GM23338 (cell line): ENCODE measurements at regions not wholly inside any gene's neighbourhood (a gene's known extent, or its start where the extent isn't known, plus 50 kb on each side); places are given as distances from the start of the nearest gene placed in this dataset.

Experiments
- ATAC-seq: fragments of 200-7000 bp; cut with Tn5 transposase; 3 replicates; pipeline ENCODE4 v1.9.1; 2020
- DNase-seq: peaks from one replicate; pipeline ENCODE4 v3.0.0-alpha.2; 2015; ENCODE audit warnings: low spot score
- H2AFZ ChIP-seq: fragments of 200-600 bp; sonication (generic); 2 replicates; pipeline ENCODE4 v1.8.0; 2016; ENCODE audit warnings: antibody characterized with exemption, mild to moderate bottlenecking, moderate library complexity
- H3F3A ChIP-seq: fragments of 200-600 bp; sonication (generic); replicated peaks from 2 replicates; pipeline ENCODE4 v1.8.0; 2017; ENCODE audit warnings: antibody characterized with exemption, mixed run types, low read depth
- H3K27ac ChIP-seq: fragments of 200-600 bp; sonication (generic); 2 replicates; pipeline ENCODE4 v1.6.1; 2016; ENCODE audit warnings: low read depth
- H3K27me3 ChIP-seq: fragments of 200-600 bp; sonication (generic); 2 replicates; pipeline ENCODE4 v1.8.0; 2016; ENCODE audit warnings: mild to moderate bottlenecking, mixed run types, moderate library complexity; ENCODE audit not compliant: insufficient read depth
- H3K36me3 ChIP-seq: fragments of 200-600 bp; sonication (generic); 2 replicates; pipeline ENCODE4 v1.8.0; 2016; ENCODE audit warnings: mild to moderate bottlenecking; ENCODE audit not compliant: insufficient read depth
- H3K4me1 ChIP-seq: fragments of 200-600 bp; sonication (generic); 2 replicates; pipeline ENCODE4 v1.8.0; 2016; ENCODE audit warnings: mild to moderate bottlenecking, moderate library complexity; ENCODE audit not compliant: insufficient read depth
- H3K4me2 ChIP-seq: fragments of 200-600 bp; sonication (generic); 2 replicates; pipeline ENCODE4 v1.7.1; 2017; ENCODE audit warnings: mixed run types
- H3K4me3 ChIP-seq: fragments of 200-600 bp; sonication (generic); 2 replicates; pipeline ENCODE4 v1.6.1; 2016; ENCODE audit warnings: mixed run types
- H3K79me2 ChIP-seq: fragments of 200-600 bp; sonication (generic); replicated peaks from 2 replicates; pipeline ENCODE4 v1.8.0; 2017; ENCODE audit warnings: mild to moderate bottlenecking; ENCODE audit not compliant: insufficient read depth
- H3K9me2 ChIP-seq: fragments of 200-600 bp; sonication (generic); 2 replicates; pipeline ENCODE4 v1.8.0; 2017; ENCODE audit not compliant: insufficient read depth
- H4K20me1 ChIP-seq: fragments of 200-600 bp; sonication (generic); replicated peaks from 2 replicates; pipeline ENCODE4 v1.8.0; 2017; ENCODE audit warnings: mild to moderate bottlenecking; ENCODE audit not compliant: insufficient read depth
- H3K27ac Mint-ChIP-seq: 2 replicates; pipeline ENCODE4 v1.8.0; 2020; ENCODE audit warnings: inconsistent platforms, mild to moderate bottlenecking, moderate library complexity, mixed read lengths
- H3K27me3 Mint-ChIP-seq: 3 replicates; pipeline ENCODE4 v1.8.0; 2022; ENCODE audit warnings: low read depth, mild to moderate bottlenecking, moderate library complexity, mixed read lengths, inconsistent platforms; ENCODE audit not compliant: insufficient read depth, poor library complexity
- H3K36me3 Mint-ChIP-seq: 3 replicates; pipeline ENCODE4 v1.8.0; 2021; ENCODE audit warnings: low read depth, mild to moderate bottlenecking, inconsistent platforms, moderate library complexity, mixed read lengths
- H3K4me1 Mint-ChIP-seq: 3 replicates; pipeline ENCODE4 v1.8.0; 2020; ENCODE audit warnings: mild to moderate bottlenecking, inconsistent platforms, mixed read lengths
- H3K4me3 Mint-ChIP-seq: 3 replicates; pipeline ENCODE4 v1.8.0; 2021; ENCODE audit warnings: moderate library complexity, mild to moderate bottlenecking, inconsistent platforms, mixed read lengths
- H3K9me3 Mint-ChIP-seq: 3 replicates; pipeline ENCODE4 v1.8.0; 2020; ENCODE audit warnings: moderate library complexity, mild to moderate bottlenecking, inconsistent platforms, mixed read lengths
- CREB1 ChIP-seq: fragments of 250-450 bp; sonication (Bioruptor Pico); IDR thresholded peaks from 2 replicates; pipeline ENCODE4 v1.5.0; 2020; ENCODE audit warnings: low read depth, mild to moderate bottlenecking, moderate library complexity
- CTCF ChIP-seq, 2 experiments: fragments of 200-600 bp in 1 of 2; sonication (generic) in 1 of 2; conservative IDR thresholded peaks; 2 replicates each; pipeline versions ENCODE4 v1.5.1 to v1.6.1; 2016 to 2017; ENCODE audit warnings: antibody characterized with exemption in 2 of 2, low read depth in 2 of 2, mild to moderate bottlenecking in 2 of 2, moderate library complexity in 1 of 2
- ETS1 ChIP-seq: IDR thresholded peaks from 2 replicates; pipeline ENCODE4 v1.6.1; 2016; ENCODE audit warnings: antibody characterized with exemption
- EZH2 ChIP-seq: fragments of 200-600 bp; sonication (generic); IDR thresholded peaks from one replicate; pipeline ENCODE4 v1.8.0; 2017; ENCODE audit warnings: antibody characterized with exemption, mild to moderate bottlenecking, low read depth; ENCODE audit not compliant: unreplicated experiment
- EZH2phosphoT487 ChIP-seq: fragments of 200-600 bp; sonication (generic); IDR thresholded peaks from one replicate; pipeline ENCODE4 v1.8.1; 2018; ENCODE audit warnings: antibody characterized with exemption; ENCODE audit not compliant: unreplicated experiment
- JUNB ChIP-seq: IDR thresholded peaks from one replicate; pipeline ENCODE4 v1.6.1; 2016; ENCODE audit warnings: antibody characterized with exemption; ENCODE audit not compliant: unreplicated experiment
- NANOG ChIP-seq: IDR thresholded peaks from 2 replicates; pipeline ENCODE4 v1.6.1; 2016; ENCODE audit warnings: antibody characterized with exemption, borderline replicate concordance
- POLR2AphosphoS5 ChIP-seq: IDR thresholded peaks from 2 replicates; pipeline ENCODE4 v1.6.1; 2016; ENCODE audit warnings: antibody characterized with exemption, low read depth
- STAT1 ChIP-seq: IDR thresholded peaks from one replicate; pipeline ENCODE4 v1.6.1; 2016; ENCODE audit warnings: antibody characterized with exemption; ENCODE audit not compliant: unreplicated experiment
- ZNF114 ChIP-seq: fragments of 250-450 bp; sonication (Bioruptor Pico); IDR thresholded peaks from 2 replicates; pipeline ENCODE4 v1.5.0; 2020; ENCODE audit warnings: mild to moderate bottlenecking, moderate library complexity
- ZNF331 ChIP-seq: fragments of 250-450 bp; sonication (Bioruptor Pico); IDR thresholded peaks from 2 replicates; pipeline ENCODE4 v1.5.0; 2020; ENCODE audit warnings: low read depth, mild to moderate bottlenecking, moderate library complexity
- TF ChIP-seq, protein P1 (sequence below): fragments of 250-450 bp; sonication (Bioruptor Pico); IDR thresholded peaks from 2 replicates; pipeline ENCODE4 v1.5.0; 2020; ENCODE audit warnings: mild to moderate bottlenecking, moderate library complexity
- TF ChIP-seq, protein P2 (sequence below): IDR thresholded peaks from one replicate; pipeline ENCODE4 v1.6.1; 2018; ENCODE audit warnings: antibody characterized with exemption; ENCODE audit not compliant: unreplicated experiment

DNA sequence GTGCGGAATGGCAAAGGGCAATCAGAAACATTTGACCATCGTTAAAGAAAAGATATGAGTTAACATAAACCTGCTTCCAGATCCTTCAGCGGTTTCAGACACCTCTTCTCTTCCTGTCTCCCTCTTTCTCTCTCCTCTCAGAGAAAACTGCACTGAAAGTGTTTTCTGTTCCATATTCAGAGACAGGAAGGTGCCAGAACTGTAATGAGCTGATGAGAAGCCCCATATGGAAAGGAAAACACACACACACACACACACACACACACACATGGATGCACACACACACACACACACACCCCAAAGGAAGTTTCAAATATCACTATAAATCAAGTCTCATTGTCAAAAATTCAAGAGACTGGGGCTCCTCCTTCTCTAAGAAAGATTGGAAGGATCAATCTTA, 515.5 kb downstream of the NUF2 start:
- H3K27me3 ChIP-seq: no peaks in the 10 kb centered on the region
- no peaks in the 10 kb centered on the region for H3K9me3 Mint-ChIP-seq
- no peaks in the 10 kb centered on the region for H3K36me3 ChIP-seq
- no peak for ATAC-seq
- no peak overlapping the region for H3K4me2 ChIP-seq
- no peak overlapping the region for H3K4me3 Mint-ChIP-seq
- H3K27me3 Mint-ChIP-seq: no peaks in the 10 kb centered on the region
- no peak for DNase-seq
- H3K27ac Mint-ChIP-seq: 0 out of 2 replicates have a peak overlapping the region, but pooled peaks have one; percentile 6
- peaks cover 11% of the 10 kb centered on the region; the same call in 1 of the 2 replicates for H3K4me1 ChIP-seq
- peaks cover 15% of the 10 kb centered on the region; the same call in 2 of the 3 replicates for H3K4me1 Mint-ChIP-seq
- no peak overlapping the region for H3K4me3 ChIP-seq
- H3K27ac ChIP-seq: no peak overlapping the region
- H3F3A ChIP-seq: no peaks in the 10 kb centered on the region
- H3K36me3 Mint-ChIP-seq: no peaks in the 10 kb centered on the region
- no peaks in the 10 kb centered on the region for H4K20me1 ChIP-seq
- no peak for TF ChIP-seq JUNB
- TF ChIP-seq ETS1: no peak
- TF ChIP-seq EZH2phosphoT487: no peak
- TF ChIP-seq, protein P1, sequence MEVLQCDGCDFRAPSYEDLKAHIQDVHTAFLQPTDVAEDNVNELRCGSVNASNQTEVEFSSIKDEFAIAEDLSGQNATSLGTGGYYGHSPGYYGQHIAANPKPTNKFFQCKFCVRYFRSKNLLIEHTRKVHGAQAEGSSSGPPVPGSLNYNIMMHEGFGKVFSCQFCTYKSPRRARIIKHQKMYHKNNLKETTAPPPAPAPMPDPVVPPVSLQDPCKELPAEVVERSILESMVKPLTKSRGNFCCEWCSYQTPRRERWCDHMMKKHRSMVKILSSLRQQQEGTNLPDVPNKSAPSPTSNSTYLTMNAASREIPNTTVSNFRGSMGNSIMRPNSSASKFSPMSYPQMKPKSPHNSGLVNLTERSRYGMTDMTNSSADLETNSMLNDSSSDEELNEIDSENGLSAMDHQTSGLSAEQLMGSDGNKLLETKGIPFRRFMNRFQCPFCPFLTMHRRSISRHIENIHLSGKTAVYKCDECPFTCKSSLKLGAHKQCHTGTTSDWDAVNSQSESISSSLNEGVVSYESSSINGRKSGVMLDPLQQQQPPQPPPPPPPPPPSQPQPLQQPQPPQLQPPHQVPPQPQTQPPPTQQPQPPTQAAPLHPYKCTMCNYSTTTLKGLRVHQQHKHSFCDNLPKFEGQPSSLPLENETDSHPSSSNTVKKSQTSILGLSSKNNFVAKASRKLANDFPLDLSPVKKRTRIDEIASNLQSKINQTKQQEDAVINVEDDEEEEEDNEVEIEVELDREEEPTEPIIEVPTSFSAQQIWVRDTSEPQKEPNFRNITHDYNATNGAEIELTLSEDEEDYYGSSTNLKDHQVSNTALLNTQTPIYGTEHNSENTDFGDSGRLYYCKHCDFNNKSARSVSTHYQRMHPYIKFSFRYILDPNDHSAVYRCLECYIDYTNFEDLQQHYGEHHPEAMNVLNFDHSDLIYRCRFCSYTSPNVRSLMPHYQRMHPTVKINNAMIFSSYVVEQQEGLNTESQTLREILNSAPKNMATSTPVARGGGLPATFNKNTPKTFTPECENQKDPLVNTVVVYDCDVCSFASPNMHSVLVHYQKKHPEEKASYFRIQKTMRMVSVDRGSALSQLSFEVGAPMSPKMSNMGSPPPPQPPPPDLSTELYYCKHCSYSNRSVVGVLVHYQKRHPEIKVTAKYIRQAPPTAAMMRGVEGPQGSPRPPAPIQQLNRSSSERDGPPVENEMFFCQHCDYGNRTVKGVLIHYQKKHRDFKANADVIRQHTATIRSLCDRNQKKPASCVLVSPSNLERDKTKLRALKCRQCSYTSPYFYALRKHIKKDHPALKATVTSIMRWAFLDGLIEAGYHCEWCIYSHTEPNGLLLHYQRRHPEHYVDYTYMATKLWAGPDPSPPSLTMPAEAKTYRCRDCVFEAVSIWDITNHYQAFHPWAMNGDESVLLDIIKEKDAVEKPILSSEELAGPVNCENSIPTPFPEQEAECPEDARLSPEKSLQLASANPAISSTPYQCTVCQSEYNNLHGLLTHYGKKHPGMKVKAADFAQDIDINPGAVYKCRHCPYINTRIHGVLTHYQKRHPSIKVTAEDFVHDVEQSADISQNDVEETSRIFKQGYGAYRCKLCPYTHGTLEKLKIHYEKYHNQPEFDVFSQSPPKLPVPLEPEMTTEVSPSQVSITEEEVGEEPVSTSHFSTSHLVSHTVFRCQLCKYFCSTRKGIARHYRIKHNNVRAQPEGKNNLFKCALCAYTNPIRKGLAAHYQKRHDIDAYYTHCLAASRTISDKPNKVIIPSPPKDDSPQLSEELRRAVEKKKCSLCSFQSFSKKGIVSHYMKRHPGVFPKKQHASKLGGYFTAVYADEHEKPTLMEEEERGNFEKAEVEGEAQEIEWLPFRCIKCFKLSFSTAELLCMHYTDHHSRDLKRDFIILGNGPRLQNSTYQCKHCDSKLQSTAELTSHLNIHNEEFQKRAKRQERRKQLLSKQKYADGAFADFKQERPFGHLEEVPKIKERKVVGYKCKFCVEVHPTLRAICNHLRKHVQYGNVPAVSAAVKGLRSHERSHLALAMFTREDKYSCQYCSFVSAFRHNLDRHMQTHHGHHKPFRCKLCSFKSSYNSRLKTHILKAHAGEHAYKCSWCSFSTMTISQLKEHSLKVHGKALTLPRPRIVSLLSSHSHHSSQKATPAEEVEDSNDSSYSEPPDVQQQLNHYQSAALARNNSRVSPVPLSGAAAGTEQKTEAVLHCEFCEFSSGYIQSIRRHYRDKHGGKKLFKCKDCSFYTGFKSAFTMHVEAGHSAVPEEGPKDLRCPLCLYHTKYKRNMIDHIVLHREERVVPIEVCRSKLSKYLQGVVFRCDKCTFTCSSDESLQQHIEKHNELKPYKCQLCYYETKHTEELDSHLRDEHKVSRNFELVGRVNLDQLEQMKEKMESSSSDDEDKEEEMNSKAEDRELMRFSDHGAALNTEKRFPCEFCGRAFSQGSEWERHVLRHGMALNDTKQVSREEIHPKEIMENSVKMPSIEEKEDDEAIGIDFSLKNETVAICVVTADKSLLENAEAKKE (CRISPR knock-in tag): no peak
- TF ChIP-seq, protein P2, sequence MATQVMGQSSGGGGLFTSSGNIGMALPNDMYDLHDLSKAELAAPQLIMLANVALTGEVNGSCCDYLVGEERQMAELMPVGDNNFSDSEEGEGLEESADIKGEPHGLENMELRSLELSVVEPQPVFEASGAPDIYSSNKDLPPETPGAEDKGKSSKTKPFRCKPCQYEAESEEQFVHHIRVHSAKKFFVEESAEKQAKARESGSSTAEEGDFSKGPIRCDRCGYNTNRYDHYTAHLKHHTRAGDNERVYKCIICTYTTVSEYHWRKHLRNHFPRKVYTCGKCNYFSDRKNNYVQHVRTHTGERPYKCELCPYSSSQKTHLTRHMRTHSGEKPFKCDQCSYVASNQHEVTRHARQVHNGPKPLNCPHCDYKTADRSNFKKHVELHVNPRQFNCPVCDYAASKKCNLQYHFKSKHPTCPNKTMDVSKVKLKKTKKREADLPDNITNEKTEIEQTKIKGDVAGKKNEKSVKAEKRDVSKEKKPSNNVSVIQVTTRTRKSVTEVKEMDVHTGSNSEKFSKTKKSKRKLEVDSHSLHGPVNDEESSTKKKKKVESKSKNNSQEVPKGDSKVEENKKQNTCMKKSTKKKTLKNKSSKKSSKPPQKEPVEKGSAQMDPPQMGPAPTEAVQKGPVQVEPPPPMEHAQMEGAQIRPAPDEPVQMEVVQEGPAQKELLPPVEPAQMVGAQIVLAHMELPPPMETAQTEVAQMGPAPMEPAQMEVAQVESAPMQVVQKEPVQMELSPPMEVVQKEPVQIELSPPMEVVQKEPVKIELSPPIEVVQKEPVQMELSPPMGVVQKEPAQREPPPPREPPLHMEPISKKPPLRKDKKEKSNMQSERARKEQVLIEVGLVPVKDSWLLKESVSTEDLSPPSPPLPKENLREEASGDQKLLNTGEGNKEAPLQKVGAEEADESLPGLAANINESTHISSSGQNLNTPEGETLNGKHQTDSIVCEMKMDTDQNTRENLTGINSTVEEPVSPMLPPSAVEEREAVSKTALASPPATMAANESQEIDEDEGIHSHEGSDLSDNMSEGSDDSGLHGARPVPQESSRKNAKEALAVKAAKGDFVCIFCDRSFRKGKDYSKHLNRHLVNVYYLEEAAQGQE: no peak
- no peak for TF ChIP-seq ZNF114 (CRISPR knock-in tag)
- TF ChIP-seq CTCF (conservative IDR thresholded peaks at IDR 0.05; ENCODE audit: low read depth in 2 of 2): no peak
- no peak for TF ChIP-seq CREB1
- no peak for TF ChIP-seq ZNF331 (CRISPR knock-in tag)
- no peak for TF ChIP-seq EZH2
- TF ChIP-seq NANOG: no peak
- TF ChIP-seq POLR2AphosphoS5: no peak
- no peak for TF ChIP-seq STAT1
- H3K9me2 ChIP-seq: peaks cover 3% of the 10 kb centered on the region; the same call in 1 of the 2 replicates
- H3K79me2 ChIP-seq: no peaks in the 10 kb centered on the region
- H2AFZ ChIP-seq: peak overlapping the region; percentile 84; the same call in 1 of the 2 replicates
